A673 (cell line): ENCODE measurements at regions not wholly inside any gene's neighbourhood (a gene's known extent, or its start where the extent isn't known, plus 50 kb on each side); places are given as distances from the start of the nearest gene placed in this dataset.

Experiments
- CTCF ChIP-seq: fragments of 300-800, 200-600 bp; sonication (generic); conservative IDR thresholded peaks from 2 replicates; pipeline ENCODE4 v1.5.1; 2017; ENCODE audit warnings: low read depth, mild to moderate bottlenecking, antibody characterized with exemption, low read length, moderate library complexity, mixed read lengths
- EZH2 ChIP-seq: fragments of 200-600 bp; sonication (generic); IDR thresholded peaks from 2 replicates; pipeline ENCODE4 v1.6.1; 2017; ENCODE audit warnings: borderline replicate concordance, low read depth, mild to moderate bottlenecking, mixed read lengths, antibody characterized with exemption, low read length; ENCODE audit not compliant: poor library complexity, severe bottlenecking

GRCh38 chr22:35205961-35206360 lies 51.3 kb upstream of the HMGXB4 start:
- TF ChIP-seq CTCF = no peak
- no peak for TF ChIP-seq EZH2
